K562 (cell line): ENCODE measurements at regions not wholly inside any gene's neighbourhood (a gene's known extent, or its start where the extent isn't known, plus 50 kb on each side); places are given as distances from the start of the nearest gene placed in this dataset.

Experiments used
- ATAC-seq: fragments of 200-7000 bp; cut with Tn5 transposase; 3 replicates; pipeline ENCODE4 v1.9.1; 2020; ENCODE audit warnings: moderate library complexity
- BruUV-seq: library from RNA; stranded (reverse); fragments of 400-500 nt; replicated peaks from 2 replicates; lab custom pipeline; 2021; lab: Mats Ljungman, UMichigan
- CTCF ChIA-PET: fragments of 300-600 bp; formaldehyde crosslinking; extraction: SDS; loops from one replicate; lab custom pipeline; 2021; ENCODE audit warnings: low intra/inter-chr PET ratio; lab: Yijun Ruan, JAX
- POLR2A ChIA-PET: fragments of 300-600, 350-650 bp; sonication (Branson Sonifier 250); formaldehyde crosslinking; extraction: SDS; loops from one replicate; lab custom pipeline; 2021; ENCODE audit warnings: antibody characterized with exemption, inconsistent platforms; lab: Yijun Ruan, JAX
- DNase-seq, 4 experiments: peaks; one replicate each; pipeline versions ENCODE4 v3.0.0 to v3.0.0-alpha.2; 2011 to 2018; ENCODE audit warnings: low spot score in 3 of 4, mixed read lengths in 3 of 4; ENCODE audit errors: extremely low read depth in 1 of 4
- FAIRE-seq: peaks from 2 replicates; lab custom pipeline; 2011; peaks lifted over from hg19 to GRCh38; lab: Jason Lieb, UNC
- H2AFZ ChIP-seq: 2 replicates; pipeline ENCODE4 v1.6.0; 2011; ENCODE audit warnings: low read depth, low read length, control low read depth, inconsistent platforms
- H3K27ac ChIP-seq: fragments of 200-600 bp; 3 replicates; pipeline ENCODE4 v1.8.0; 2011; ENCODE audit warnings: low read depth, mild to moderate bottlenecking, control low read depth, inconsistent platforms, low read length, moderate library complexity, mixed read lengths; ENCODE audit errors: extremely low read depth
- H3K27me3 ChIP-seq, 2 experiments: fragments of 300-600 bp in 1 of 2; 2 replicates in 1 of 2; 3 replicates in 1 of 2; pipeline versions ENCODE4 v1.6.0 to v1.8.0; 2011; ENCODE audit warnings: inconsistent platforms in 2 of 2, low read length in 2 of 2, mild to moderate bottlenecking in 1 of 2, mixed read lengths in 1 of 2, moderate library complexity in 1 of 2; ENCODE audit not compliant: control insufficient read depth in 2 of 2, insufficient read depth in 2 of 2
- H3K36me3 ChIP-seq: fragments of 300-600 bp; 3 replicates; pipeline ENCODE4 v1.8.0; 2011; ENCODE audit warnings: mild to moderate bottlenecking, low read length, inconsistent platforms; ENCODE audit not compliant: control insufficient read depth, insufficient read depth
- H3K4me1 ChIP-seq, 2 experiments: fragments of 200-600 bp in 1 of 2; replicated peaks in 1 of 2; 2 replicates in 1 of 2; 3 replicates in 1 of 2; pipeline versions ENCODE4 v1.5.1 to v1.8.0; 2011; ENCODE audit warnings: inconsistent platforms in 2 of 2, low read length in 2 of 2, mild to moderate bottlenecking in 1 of 2, mixed read lengths in 1 of 2, moderate library complexity in 1 of 2; ENCODE audit not compliant: control insufficient read depth in 2 of 2, insufficient read depth in 2 of 2
- H3K4me2 ChIP-seq: 2 replicates; pipeline ENCODE4 v1.6.1; 2011; ENCODE audit warnings: low read length, control low read depth, inconsistent platforms, mixed read lengths; ENCODE audit not compliant: insufficient read depth
- H3K4me3 ChIP-seq: fragments of 200-600 bp; sonication (generic), shearing (Covaris generic); 2 replicates; pipeline ENCODE4 v1.5.1; 2016; ENCODE audit warnings: control low read depth, inconsistent platforms
- H3K79me2 ChIP-seq: fragments of 200-600 bp; 3 replicates; pipeline ENCODE4 v1.8.0; 2011; ENCODE audit warnings: low read length, inconsistent platforms; ENCODE audit not compliant: control insufficient read depth, insufficient read depth
- H3K9ac ChIP-seq, 2 experiments: 2 replicates each; pipeline versions ENCODE4 v1.6.0 to v1.6.1; 2011; ENCODE audit warnings: low read depth in 2 of 2, low read length in 2 of 2, control low read depth in 1 of 2, inconsistent platforms in 1 of 2, mild to moderate bottlenecking in 1 of 2, mixed read lengths in 1 of 2; ENCODE audit not compliant: insufficient read depth in 1 of 2
- H3K9me1 ChIP-seq: one replicate; pipeline ENCODE4 v1.6.0; 2011; ENCODE audit warnings: inconsistent platforms, mild to moderate bottlenecking, low read length, moderate library complexity; ENCODE audit not compliant: control insufficient read depth, insufficient read depth
- H3K9me3 ChIP-seq: replicated peaks from 2 replicates; pipeline ENCODE4 v1.5.1; 2011; ENCODE audit warnings: low read depth, low read length, inconsistent platforms; ENCODE audit not compliant: control insufficient read depth, insufficient read depth
- H4K20me1 ChIP-seq: replicated peaks from 2 replicates; pipeline ENCODE4 v1.6.1; 2011; ENCODE audit warnings: low read length, inconsistent platforms, mixed read lengths; ENCODE audit not compliant: control insufficient read depth, insufficient read depth
- CEBPG ChIP-seq, 3 experiments: fragments of 200-800 bp in 1 of 3; sonication (Bioruptor generic) in 1 of 3; sonication (generic) in 1 of 3; formaldehyde crosslinking in 1 of 3; IDR thresholded peaks in 2 of 3; conservative IDR thresholded peaks in 1 of 3; 2 replicates each; pipeline versions ENCODE4 v1.6.1 to v1.8.0; 2016 to 2022; ENCODE audit warnings: missing compliant biosample characterization in 2 of 3, missing genetic modification characterization in 2 of 3, mild to moderate bottlenecking in 1 of 3, missing genetic modification reagents in 1 of 3
- KAT2B ChIP-seq: IDR thresholded peaks from one replicate; pipeline ENCODE4 v1.6.1; 2012; ENCODE audit warnings: low read depth, mild to moderate bottlenecking, control low read depth, inconsistent platforms, low read length, moderate library complexity
- SIN3A ChIP-seq, 2 experiments: fragments of 150-350 bp in 1 of 2; IDR thresholded peaks; 2 replicates each; pipeline ENCODE4 v1.6.1; 2011 to 2016; ENCODE audit warnings: borderline replicate concordance in 2 of 2, low read depth in 2 of 2, low read length in 2 of 2, mild to moderate bottlenecking in 2 of 2, moderate library complexity in 2 of 2; ENCODE audit not compliant: control insufficient read depth in 1 of 2
- ZNF431 ChIP-seq: sonication (generic); formaldehyde crosslinking; IDR thresholded peaks from 2 replicates; pipeline ENCODE4 v1.8.0; 2022; ENCODE audit warnings: mild to moderate bottlenecking, missing genetic modification reagents
- ZNF584 ChIP-seq: fragments of 200-800 bp; sonication (Bioruptor generic); IDR thresholded peaks from 2 replicates; pipeline ENCODE4 v1.6.1; 2016; ENCODE audit warnings: low read depth, mild to moderate bottlenecking, missing genetic modification characterization, missing compliant biosample characterization
- ZNF699 ChIP-seq: fragments of 250-450 bp; sonication (Bioruptor Pico); IDR thresholded peaks from 2 replicates; pipeline ENCODE4 v1.8.0; 2021; ENCODE audit warnings: mild to moderate bottlenecking, moderate library complexity; ENCODE audit not compliant: insufficient replicate concordance
- WGBS: fragments of 100-300 bp; shearing (Covaris generic); methylation state at CpG from one replicate; pipeline ENCODE4 v1.1.6; 2016; ENCODE audit warnings: low coverage, mixed read lengths; ENCODE audit not compliant: insufficient coverage; ENCODE audit errors: missing lambda C conversion rate; 5-methylcytosine and 5-hydroxymethylcytosine counted together
- in situ Hi-C: fragments of 300-500 bp; cut with MboI; formaldehyde crosslinking; loops from 4 replicates; pipeline ENCODE4 v1.15.0; 2018; ENCODE audit warnings: inconsistent platforms, mixed read lengths
- intact Hi-C: fragments of 100-400 bp; cut with micrococcal nuclease; formaldehyde crosslinking; loops from 2 replicates; pipeline ENCODE4 v1.14.2; 2022
- TF ChIP-seq, protein P1 (sequence below): sonication (generic); formaldehyde crosslinking; IDR thresholded peaks from 2 replicates; pipeline ENCODE4 v1.8.0; 2023; ENCODE audit warnings: mild to moderate bottlenecking, missing genetic modification reagents
- TF ChIP-seq, protein P2 (sequence below): sonication (generic); formaldehyde crosslinking; IDR thresholded peaks from 2 replicates; pipeline ENCODE4 v1.9.0; 2022; ENCODE audit warnings: mild to moderate bottlenecking, missing genetic modification reagents
- TF ChIP-seq, protein P3 (sequence below): fragments of 200-800 bp; sonication (Bioruptor generic); IDR thresholded peaks from 2 replicates; pipeline ENCODE4 v1.6.1; 2017; ENCODE audit warnings: missing genetic modification characterization, missing compliant biosample characterization

DNA sequence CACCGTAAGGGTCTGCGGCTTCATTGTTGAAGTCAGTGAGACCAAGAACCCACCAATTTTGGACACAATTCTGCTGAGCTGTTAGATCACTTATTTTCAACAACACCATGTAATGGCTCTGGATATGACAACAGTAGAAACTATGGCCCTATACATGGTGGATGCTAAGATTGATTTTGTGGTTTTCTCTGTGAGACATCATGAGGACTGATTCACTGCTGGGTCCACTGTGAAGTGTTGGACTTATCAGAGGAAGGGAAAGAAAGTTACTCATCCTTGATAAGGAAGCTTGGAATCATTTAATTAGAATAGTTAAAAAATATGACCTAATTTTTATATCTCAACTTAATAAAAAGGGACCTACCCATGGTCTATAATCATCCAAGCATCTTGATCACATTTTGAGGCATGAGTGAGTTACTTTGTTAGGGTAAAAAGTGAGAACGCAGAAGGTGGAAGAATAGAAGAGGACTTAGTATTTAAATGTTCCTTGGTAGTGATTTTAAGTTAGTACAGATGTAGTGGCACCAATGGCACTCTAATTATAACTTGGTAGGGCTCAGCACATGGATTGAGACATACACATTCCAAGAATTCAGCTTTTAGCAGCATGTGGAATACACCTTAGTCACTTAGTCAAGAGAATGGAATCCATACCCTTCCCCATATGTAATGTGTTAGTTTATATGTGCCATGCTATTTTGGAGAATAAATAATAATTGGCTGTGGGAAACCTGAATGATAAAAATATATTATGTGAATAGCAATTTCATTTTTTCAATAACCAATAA is 123.5 kb upstream of the CD180 start:
- Histone ChIP-seq H3K9me3 (no peaks in the 10 kb centered on the region), H3K4me1 (no peaks in the 10 kb centered on the region), H2AFZ (no peak overlapping the region), H3K4me2 (no peak overlapping the region), H3K9ac (no peak overlapping the region), H3K9me1 (no peaks in the 10 kb centered on the region), H3K27ac (no peak overlapping the region), H3K4me3 (no peak overlapping the region), H3K27me3 (no peaks in the 10 kb centered on the region), H4K20me1 (no peaks in the 10 kb centered on the region), H3K79me2 (no peaks in the 10 kb centered on the region), H3K36me3 (no peaks in the 10 kb centered on the region)
- ChIA-PET CTCF (no interaction called here), POLR2A (no interaction called here)
- BruUV-seq = no TSS peak
- TF ChIP-seq CEBPG (CRISPR knock-in tag; IDR thresholded peaks at IDR 0.05) (no peak), CEBPG (tag; conservative IDR thresholded peaks at IDR 0.05 in 1 of 2, IDR thresholded peaks at IDR 0.05 in 1 of 2) (no peak), ZNF699 (no peak), ZNF584 (CRISPR knock-in tag) (no peak), SIN3A (IDR thresholded peaks at IDR 0.05; ENCODE audit: borderline replicate concordance in 2 of 2, control insufficient read depth in 1 of 2, low read depth in 2 of 2, low read length in 2 of 2) (no peak), KAT2B (no peak), ZNF431 (no peak)
- TF ChIP-seq, protein P1, sequence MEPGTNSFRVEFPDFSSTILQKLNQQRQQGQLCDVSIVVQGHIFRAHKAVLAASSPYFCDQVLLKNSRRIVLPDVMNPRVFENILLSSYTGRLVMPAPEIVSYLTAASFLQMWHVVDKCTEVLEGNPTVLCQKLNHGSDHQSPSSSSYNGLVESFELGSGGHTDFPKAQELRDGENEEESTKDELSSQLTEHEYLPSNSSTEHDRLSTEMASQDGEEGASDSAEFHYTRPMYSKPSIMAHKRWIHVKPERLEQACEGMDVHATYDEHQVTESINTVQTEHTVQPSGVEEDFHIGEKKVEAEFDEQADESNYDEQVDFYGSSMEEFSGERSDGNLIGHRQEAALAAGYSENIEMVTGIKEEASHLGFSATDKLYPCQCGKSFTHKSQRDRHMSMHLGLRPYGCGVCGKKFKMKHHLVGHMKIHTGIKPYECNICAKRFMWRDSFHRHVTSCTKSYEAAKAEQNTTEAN = no peak
- TF ChIP-seq, protein P2, sequence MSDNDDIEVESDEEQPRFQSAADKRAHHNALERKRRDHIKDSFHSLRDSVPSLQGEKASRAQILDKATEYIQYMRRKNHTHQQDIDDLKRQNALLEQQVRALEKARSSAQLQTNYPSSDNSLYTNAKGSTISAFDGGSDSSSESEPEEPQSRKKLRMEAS (CRISPR knock-in tag) = no peak
- TF ChIP-seq, protein P3, sequence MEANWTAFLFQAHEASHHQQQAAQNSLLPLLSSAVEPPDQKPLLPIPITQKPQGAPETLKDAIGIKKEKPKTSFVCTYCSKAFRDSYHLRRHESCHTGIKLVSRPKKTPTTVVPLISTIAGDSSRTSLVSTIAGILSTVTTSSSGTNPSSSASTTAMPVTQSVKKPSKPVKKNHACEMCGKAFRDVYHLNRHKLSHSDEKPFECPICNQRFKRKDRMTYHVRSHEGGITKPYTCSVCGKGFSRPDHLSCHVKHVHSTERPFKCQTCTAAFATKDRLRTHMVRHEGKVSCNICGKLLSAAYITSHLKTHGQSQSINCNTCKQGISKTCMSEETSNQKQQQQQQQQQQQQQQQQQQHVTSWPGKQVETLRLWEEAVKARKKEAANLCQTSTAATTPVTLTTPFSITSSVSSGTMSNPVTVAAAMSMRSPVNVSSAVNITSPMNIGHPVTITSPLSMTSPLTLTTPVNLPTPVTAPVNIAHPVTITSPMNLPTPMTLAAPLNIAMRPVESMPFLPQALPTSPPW (CRISPR knock-in tag) = no peak
- intact Hi-C loops (no loop called here), in situ Hi-C loops (no loop called here)
- DNase-seq (no peak), ATAC-seq (no peak), FAIRE-seq (no peak)
- WGBS = 47% methylated on average over 3 of the region's 3 CpGs
